NCI-H1417 treated with DMSO at 0.1 percent for 48 hours (cell line): ENCODE measurements at regions not wholly inside any gene's neighbourhood (a gene's known extent, or its start where the extent isn't known, plus 50 kb on each side); places are given as distances from the start of the nearest gene placed in this dataset.

ENCODE experiments used
- DNase-seq: peaks from one replicate; lab custom pipeline; 2025; lab: John Stamatoyannopoulos, UW

- DNase-seq, result no peak
Measured at GRCh38 chr4:100722133-100722532, 204.3 kb upstream of the EMCN start.

- DNase-seq, result no peak
Measured at GRCh38 chr4:100721490-100721889, 203.7 kb upstream of the EMCN start.

GRCh38 chr4:100721077-100721476 is 203.3 kb upstream of the EMCN start:
- no peak for DNase-seq

GRCh38 chr4:100716416-100716815 is 198.6 kb upstream of the EMCN start:
- DNase-seq, result no peak

DNA sequence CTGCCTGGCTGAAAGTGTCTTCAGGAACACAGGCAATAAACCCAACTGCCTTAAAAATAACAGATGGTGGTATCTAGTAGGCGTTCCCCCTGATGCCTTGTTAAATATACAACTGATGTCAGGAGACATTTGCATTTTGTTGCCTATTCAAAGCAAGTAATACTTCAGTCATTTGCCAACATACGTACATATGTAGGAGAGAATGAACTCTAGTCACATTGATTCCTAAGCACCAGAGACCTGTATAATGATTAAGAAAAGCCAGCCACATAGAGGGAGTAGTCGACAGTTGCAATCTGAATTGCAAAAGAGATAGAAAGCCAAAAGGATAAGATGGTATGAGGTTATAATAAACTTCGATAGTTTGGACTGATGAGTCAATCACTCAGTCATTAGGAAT is 191.0 kb upstream of the EMCN start:
- no peak for DNase-seq

DNA sequence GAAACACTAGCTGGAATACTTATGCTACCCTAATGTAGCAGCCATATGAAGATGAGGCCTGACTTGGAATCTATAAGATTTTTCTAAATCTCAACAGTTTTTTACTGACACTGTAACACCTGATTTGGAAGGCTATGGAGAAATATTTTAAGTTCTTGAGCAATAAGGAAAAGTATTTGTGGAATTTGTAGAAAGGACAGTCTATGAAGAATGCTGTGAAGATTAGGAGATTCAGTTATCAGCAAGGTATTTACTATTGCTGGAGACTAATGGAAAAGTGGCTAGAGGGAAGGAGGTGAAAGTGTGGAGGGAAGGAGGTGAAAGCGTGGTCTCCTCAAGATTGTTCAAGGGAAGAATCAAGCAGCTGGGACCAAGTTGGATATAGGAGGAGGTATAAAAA is 190.0 kb upstream of the EMCN start:
- DNase-seq, result no peak

- DNase-seq, result no peak
Measured at GRCh38 chr4:100696531-100696930, 178.7 kb upstream of the EMCN start.

GRCh38 chr4:100695871-100696270 is 178.0 kb upstream of the EMCN start:
- no peak for DNase-seq

- DNase-seq, result no peak
Measured at GRCh38 chr4:100695039-100695654, 177.3 kb upstream of the EMCN start.

DNA sequence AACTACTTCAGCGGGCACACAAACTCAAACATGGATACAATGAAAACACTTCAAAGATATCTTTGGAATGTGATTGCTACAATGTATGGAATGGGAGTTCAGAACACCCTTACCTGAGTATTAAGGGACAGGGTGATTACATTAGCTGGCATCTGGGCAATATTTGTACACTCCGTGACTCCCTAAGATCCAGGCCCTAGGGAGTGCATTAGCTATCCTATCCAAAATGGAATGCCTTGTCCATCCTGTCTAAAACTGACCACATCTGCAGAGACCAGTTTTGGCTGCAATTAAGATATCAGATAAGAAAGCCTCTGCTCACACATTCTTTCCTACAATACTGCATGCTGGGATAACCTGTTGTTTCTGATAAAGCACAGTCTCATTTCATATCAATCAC is 176.6 kb upstream of the EMCN start:
- DNase-seq, result no peak

DNA sequence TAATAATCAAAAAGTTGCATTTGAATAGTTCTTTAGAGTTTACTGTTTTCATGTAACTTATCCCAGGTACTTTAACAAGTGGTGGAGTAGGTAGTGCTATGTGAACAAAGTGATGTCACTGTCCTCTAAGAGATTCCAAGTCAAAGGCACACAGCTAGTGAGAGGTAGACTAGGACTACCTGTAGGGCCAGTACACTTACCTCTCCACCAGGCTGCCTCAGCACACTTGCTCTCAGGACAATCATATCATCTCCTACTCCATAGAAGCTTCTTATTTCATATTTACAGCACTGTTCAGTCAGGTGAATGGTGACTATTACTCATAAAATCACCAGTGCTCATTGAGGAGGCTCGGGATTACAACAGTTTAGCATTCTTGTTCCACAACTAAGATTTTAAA is 173.0 kb upstream of the EMCN start:
- DNase-seq, result no peak

DNA sequence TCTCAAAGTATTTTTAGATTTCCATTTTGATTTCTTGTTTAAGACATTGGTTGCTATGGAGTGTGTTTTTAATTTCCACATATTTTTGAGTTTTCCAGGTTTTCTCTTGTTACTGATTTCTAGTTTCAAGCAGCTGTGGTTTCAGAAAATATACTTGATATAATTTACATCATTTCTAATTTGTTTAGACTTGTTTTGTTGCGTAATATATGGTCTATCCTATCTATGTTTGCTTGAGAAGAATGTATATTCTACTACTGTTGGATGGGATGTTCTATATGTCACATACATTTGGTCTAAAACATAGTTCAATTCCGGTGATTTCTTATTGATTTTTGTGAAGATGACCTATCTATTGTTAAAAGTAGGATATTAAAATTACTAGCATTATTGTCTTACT is 170.5 kb upstream of the EMCN start:
- no peak for DNase-seq

GRCh38 chr4:100682477-100683218 is 164.8 kb upstream of the EMCN start:
- no peak for DNase-seq

DNA sequence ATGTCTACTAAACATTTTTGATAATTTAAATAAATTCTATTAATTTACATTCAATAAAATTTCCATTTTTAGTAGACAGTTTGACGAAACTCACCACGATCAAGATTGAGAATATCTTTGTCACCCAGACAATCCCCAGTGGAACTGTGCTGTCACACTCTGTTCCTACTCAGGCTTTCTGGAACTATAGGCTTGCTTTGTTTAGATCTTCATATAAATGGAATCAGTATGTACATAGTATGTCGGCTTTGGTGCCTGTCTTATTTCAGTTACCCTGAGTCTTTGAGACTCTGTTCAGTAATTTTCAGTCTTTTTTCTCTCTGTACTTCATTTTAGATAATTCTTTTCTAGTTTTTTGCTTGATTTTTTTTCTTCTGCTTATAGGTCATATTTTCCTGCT is 163.5 kb upstream of the EMCN start:
- DNase-seq, result no peak

DNA sequence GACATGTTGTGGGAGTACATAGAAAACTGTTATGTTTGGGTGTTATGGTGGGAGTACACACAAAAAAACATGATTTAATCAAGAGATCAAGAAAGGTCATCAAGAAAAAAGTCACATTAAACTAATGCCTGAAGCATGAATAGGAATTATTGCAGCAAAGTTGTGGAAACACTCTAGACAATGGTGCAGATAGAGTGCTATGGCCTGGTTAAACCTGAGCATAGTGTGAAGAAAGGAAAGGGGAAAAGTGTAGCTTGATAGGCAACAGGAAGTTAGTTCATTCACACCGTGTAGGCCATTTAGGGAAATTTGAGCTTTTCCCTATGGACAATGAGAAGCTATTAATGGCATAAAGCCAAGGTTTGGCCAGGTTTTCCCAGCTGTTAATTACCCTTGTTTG is 162.1 kb upstream of the EMCN start:
- DNase-seq, result no peak

DNA sequence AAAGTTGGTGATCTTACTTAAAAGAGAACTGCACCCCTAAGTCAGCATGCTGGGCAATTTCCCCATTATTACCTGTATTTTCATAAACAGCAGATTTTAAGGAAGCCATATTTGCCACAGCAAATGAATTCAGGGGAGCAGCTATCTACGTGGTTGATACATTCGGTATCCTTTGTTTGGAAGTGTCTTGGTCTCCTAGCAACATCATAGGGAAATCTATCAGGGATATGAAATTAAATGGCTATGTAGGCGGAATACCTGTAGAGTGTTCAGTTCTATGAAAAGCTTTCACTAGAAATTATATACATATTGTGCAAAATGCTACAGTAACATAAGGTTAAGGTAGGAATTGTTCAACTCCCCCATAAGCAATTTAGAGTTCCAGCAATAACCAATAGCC is 157.2 kb upstream of the EMCN start:
- DNase-seq, result no peak

DNA sequence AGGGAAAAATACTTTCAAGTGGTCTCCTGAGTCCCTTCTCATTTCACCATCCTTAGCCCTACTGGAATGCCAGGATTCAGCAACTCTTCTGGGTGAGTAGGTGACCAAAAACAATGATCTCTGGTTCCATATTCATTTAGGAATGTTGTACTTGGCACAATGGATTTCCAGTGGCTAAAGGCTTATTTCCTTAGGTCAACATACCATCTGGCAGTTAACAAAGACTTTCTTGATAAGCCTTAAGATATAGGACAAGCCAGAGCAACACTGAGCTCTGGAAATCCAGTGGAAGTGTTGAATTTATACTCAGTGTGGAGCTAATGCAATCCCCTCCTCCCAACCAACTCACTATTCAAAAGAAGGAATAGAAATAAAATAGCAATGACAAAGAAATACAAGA is 139.4 kb upstream of the EMCN start:
- no peak for DNase-seq

DNA sequence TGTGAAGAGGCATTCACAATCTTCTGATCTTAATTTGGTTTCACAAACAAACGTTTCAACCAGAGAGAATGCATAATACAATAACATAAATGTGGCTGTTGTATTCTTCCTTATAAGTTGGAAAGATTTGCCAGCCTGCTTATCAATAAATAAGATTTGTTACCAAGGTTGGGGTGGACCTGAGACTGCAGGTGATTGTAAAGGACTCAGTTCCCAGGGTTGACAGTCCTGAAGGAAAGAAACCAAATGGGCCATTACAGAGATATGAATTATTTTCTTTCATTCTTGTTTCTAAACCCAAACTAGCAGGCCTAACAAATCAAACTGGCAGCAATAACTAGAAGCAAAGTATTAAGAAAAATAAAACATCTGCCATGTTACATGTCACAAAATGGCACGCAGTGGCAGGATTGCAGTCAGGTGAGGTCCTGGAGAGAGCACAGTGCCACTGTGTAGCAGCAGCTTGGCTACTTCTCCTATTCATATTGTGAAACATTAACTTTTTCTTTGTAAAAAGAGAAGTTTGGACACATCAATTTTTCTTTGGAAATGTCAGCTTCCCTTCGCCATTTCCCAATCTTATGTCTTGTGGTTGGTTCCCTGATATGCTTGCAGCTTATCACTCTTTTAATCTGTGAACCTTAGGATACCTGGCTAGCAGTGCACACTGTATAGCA is 133.8 kb upstream of the EMCN start:
- DNase-seq, result no peak

- DNase-seq, result no peak
Measured at GRCh38 chr4:100649417-100649816, 131.6 kb upstream of the EMCN start.

- no peak for DNase-seq
Measured at GRCh38 chr4:100644150-100644549, 126.3 kb upstream of the EMCN start.

DNA sequence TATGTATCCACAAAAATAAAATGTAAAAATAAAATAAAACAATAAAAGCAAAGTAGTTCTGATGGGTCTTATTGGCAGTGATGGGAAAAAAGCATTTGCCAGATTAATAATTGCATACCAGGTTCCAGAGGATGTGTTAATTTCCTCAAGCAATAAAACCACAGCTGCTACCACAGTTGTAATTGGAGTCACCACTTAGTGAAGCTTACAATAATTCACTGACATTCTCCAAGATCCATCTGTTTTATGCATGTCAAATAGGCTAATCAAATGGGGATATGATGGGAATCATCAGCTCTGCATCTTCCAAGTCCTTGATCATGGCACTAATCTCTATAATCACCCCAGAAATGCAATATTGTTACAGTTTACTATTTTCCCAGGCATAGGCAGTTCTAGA is 123.5 kb upstream of the EMCN start:
- DNase-seq, result no peak

DNA sequence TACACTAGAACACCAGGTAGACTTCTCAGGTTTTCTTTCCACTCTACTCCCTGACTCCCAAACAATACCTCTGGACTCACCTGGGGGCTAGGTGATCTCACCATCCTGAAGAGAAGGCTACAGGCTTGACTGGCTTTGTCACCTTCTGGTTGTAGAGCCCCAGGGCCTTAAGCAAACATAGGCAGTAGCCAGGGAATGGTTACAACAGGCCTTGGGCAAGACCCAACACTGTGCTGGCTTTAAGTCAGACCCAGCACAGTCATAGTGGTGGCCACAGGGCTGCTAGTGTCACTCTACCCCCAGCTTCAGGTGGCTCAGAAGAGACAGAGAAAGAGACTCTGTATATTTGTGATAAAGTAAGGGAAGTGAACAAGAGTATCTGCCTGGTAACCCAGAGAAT is 118.1 kb upstream of the EMCN start:
- DNase-seq, result no peak

DNA sequence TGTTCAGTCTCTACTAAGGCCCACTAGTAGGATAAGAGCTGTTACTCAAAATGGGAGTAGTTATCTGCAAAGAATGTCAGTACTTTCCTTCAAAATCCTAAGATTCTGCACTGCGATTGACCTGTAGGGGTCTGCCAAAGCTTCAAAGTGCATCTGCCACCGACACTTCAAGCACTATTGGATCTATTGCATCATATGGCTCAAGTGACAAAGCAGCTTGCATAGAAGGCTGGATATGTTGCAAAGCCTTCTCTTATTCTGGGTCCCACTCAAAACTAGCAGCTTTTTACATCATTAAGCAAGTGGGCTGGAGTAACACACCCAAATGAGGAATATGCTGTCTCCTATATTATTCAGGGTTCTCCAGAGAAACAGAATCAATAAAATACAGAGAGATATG is 115.4 kb upstream of the EMCN start:
- DNase-seq, result no peak

DNA sequence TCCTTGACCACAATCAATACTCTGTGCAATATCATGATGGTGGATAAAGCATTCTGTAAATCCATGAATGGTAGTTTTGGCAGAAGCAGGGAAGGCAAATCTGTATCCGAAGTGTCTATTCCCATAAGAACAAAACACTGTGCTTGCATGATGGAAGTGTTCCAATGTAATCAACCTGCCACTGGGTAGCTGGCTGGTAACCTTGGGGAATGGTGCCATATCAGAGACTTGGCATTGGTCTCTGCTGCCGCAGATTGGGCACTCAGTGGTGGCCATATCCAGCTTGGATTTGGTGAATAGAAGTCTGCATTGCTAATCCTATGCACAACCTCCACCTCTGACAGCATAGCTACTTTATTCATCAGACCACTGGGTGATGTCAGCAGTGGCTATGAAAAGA is 114.3 kb upstream of the EMCN start:
- no peak for DNase-seq
